ENCODE measurements at regions not wholly inside any gene's neighbourhood (a gene's known extent, or its start where the extent isn't known, plus 50 kb on each side); places are given as distances from the start of the nearest gene placed in this dataset.

DNA sequence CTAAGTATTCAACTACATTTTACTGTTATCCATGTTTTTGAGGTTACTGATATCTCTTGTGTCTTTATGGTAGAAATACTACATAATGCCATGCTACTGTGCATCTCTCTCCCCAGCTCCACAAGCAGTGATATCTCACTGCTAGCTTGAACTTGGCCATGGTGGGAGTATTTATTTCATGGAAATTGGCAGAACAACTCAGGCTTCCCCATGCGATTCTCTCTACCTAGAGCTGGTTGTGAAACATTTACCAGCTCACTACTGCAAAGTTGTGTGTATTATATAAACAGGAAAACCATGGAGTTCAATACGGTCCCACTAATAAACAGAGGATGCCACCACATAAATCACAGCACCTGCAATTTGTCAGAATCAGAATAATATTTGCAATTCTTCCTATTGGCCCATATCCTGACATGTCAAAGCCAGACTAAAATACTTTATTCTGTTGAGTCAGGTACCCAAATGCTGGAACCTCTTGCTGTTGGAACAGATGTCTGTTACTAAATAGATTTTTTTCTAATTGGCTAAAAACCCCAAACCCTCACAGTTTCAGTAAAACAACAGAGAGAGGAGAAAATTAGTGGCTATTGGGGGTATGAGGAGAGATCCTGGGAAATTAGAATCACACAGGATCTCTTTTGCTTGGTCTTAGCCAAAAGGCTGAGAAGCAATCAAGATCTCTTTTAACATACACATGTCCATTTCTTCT, 91.4 kb upstream of the SLC10A2 start:
- Histone ChIP-seq H3K4me1 (ENCODE audit: insufficient read depth) (no peaks in the 10 kb centered on the region), H3K9me3 (ENCODE audit: low read depth) (no peaks in the 10 kb centered on the region), H3K27me3 (no peaks in the 10 kb centered on the region), H4K20me1 (ENCODE audit: insufficient read depth, poor library complexity, severe bottlenecking) (no peaks in the 10 kb centered on the region), H3K9me2 (replicated peaks; ENCODE audit: insufficient read depth) (no peaks in the 10 kb centered on the region), H3K36me3 (replicated peaks; ENCODE audit: insufficient read depth, low read depth) (no peaks in the 10 kb centered on the region), H3K4me2 (no peak overlapping the region), H3K27ac (no peak overlapping the region), H3K79me2 (no peaks in the 10 kb centered on the region), H3K4me3 (no peak overlapping the region), H2AFZ (no peak overlapping the region)
- DNase-seq (ENCODE audit: low spot score) = no peak
- TF ChIP-seq EZH2phosphoT487 (IDR thresholded peaks at IDR 0.05; ENCODE audit: low read depth, severe bottlenecking, unreplicated experiment) (no peak), EZH2 (IDR thresholded peaks at IDR 0.05; ENCODE audit: borderline replicate concordance) (no peak)
- WGBS (ENCODE audit: low lambda C conversion rate, missing lambda C conversion rate) = 59% methylated on average over 2 of the region's 2 CpGs

DNA sequence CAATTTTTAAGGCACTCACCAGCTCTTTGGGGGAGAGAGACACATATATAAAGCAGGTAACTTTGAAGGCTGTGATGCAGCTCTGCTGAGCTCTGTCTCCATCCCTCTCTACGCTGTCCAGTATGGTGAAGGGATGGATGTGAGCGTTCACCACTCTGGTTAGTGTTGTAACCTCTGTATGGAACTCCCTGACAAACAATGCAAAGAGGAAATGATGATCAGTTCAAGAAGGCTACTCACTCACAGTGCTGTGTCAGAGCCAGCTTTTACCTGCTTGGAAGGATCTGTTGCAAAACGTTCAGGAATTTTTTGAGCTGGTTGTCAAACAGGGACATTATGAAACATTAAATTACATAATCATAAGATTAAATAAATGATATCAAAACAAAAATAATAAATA, 90.8 kb upstream of the SLC10A2 start:
- H3K4me2 ChIP-seq = no peak overlapping the region
- WGBS (ENCODE audit: low lambda C conversion rate, missing lambda C conversion rate) = 69% methylated on average over 3 of the region's 3 CpGs
- no peak overlapping the region for H3K27ac ChIP-seq
- H3K4me1 ChIP-seq (ENCODE audit: insufficient read depth) = no peaks in the 10 kb centered on the region
- H3K36me3 ChIP-seq (replicated peaks; ENCODE audit: insufficient read depth, low read depth) = no peaks in the 10 kb centered on the region
- H2AFZ ChIP-seq = no peak overlapping the region
- H3K4me3 ChIP-seq = no peak overlapping the region
- no peaks in the 10 kb centered on the region for H4K20me1 ChIP-seq (ENCODE audit: insufficient read depth, poor library complexity, severe bottlenecking)
- no peaks in the 10 kb centered on the region for H3K9me3 ChIP-seq (ENCODE audit: low read depth)
- no peaks in the 10 kb centered on the region for H3K9me2 ChIP-seq (replicated peaks; ENCODE audit: insufficient read depth)
- no peaks in the 10 kb centered on the region for H3K27me3 ChIP-seq
- no peak for DNase-seq (ENCODE audit: low spot score)
- no peaks in the 10 kb centered on the region for H3K79me2 ChIP-seq
- TF ChIP-seq, protein P1, sequence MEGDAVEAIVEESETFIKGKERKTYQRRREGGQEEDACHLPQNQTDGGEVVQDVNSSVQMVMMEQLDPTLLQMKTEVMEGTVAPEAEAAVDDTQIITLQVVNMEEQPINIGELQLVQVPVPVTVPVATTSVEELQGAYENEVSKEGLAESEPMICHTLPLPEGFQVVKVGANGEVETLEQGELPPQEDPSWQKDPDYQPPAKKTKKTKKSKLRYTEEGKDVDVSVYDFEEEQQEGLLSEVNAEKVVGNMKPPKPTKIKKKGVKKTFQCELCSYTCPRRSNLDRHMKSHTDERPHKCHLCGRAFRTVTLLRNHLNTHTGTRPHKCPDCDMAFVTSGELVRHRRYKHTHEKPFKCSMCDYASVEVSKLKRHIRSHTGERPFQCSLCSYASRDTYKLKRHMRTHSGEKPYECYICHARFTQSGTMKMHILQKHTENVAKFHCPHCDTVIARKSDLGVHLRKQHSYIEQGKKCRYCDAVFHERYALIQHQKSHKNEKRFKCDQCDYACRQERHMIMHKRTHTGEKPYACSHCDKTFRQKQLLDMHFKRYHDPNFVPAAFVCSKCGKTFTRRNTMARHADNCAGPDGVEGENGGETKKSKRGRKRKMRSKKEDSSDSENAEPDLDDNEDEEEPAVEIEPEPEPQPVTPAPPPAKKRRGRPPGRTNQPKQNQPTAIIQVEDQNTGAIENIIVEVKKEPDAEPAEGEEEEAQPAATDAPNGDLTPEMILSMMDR (IDR thresholded peaks at IDR 0.05; ENCODE audit: poor library complexity) = no peak
- TF ChIP-seq EZH2phosphoT487 (IDR thresholded peaks at IDR 0.05; ENCODE audit: low read depth, severe bottlenecking, unreplicated experiment) (no peak), EZH2 (IDR thresholded peaks at IDR 0.05; ENCODE audit: borderline replicate concordance) (no peak)

DNA sequence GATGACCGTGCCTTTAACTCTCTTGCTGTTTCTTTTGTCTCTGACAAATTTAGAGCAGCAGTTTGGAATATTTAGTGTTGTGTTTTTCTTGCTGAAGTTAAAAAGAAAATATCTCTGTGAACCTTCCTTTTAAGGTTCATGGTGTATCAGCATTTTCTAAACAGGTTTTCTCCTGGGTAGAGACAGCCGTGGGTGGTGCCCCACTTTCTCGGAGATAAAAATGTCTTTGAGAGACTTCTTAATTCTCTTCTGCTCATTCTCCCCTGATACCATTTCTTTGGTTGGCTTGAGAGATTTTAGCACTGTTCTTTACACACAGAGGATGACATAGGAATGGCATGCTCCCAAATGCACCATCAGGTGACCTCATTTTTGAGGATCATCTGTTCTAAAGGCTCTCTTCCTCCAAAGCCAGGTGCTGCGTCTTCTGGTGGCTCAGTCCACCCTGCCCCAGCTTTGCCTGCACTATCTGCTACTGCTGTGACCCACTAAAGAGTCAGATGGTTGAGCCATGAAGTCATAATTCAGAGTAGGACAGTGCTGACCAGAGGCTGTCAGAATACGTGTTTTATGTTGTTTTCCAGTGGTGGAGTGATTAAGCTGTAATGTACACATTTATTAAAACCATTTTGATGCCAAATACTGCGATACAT, 90.3 kb upstream of the SLC10A2 start:
- WGBS (ENCODE audit: low lambda C conversion rate, missing lambda C conversion rate) = 79% methylated on average over 6 of the region's 6 CpGs
- no peak overlapping the region for H3K4me2 ChIP-seq
- TF ChIP-seq EZH2 (IDR thresholded peaks at IDR 0.05; ENCODE audit: borderline replicate concordance) = no peak
- no peak for TF ChIP-seq EZH2phosphoT487 (IDR thresholded peaks at IDR 0.05; ENCODE audit: low read depth, severe bottlenecking, unreplicated experiment)
- TF ChIP-seq, protein P1 (IDR thresholded peaks at IDR 0.05; ENCODE audit: poor library complexity) = no peak

DNA sequence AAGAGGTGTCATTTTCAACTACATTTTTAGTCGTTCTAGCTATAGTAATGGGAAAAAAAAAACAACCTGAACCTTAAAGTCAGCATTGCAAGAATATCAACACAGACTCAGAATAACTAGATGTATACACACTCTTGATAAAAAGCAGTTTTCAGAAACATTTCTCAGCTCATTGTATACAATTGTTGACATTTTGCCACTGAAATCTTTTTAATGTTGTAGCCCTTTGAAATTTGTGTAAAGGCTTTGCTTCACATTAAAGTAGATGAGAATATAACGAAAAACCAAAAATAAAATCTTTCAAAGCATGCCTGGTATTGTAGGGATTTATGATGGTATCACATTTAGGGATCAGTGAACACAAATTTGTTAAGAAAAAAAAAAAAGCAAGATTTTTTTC, 87.2 kb upstream of the SLC10A2 start:
- H3K4me2 ChIP-seq = no peak overlapping the region
- H3K79me2 ChIP-seq = no peaks in the 10 kb centered on the region
- H4K20me1 ChIP-seq (ENCODE audit: insufficient read depth, poor library complexity, severe bottlenecking) = no peaks in the 10 kb centered on the region
- no peak overlapping the region for H3K4me3 ChIP-seq
- no peak overlapping the region for H3K27ac ChIP-seq
- TF ChIP-seq, protein P1 (IDR thresholded peaks at IDR 0.05; ENCODE audit: poor library complexity) = no peak
- no peak for TF ChIP-seq EZH2 (IDR thresholded peaks at IDR 0.05; ENCODE audit: borderline replicate concordance)
- TF ChIP-seq EZH2phosphoT487 (IDR thresholded peaks at IDR 0.05; ENCODE audit: low read depth, severe bottlenecking, unreplicated experiment) = no peak
- H3K9me2 ChIP-seq (replicated peaks; ENCODE audit: insufficient read depth) = no peaks in the 10 kb centered on the region
- no peak for DNase-seq (ENCODE audit: low spot score)
- H2AFZ ChIP-seq = no peak overlapping the region
- H3K36me3 ChIP-seq (replicated peaks; ENCODE audit: insufficient read depth, low read depth) = no peaks in the 10 kb centered on the region
- no peaks in the 10 kb centered on the region for H3K4me1 ChIP-seq (ENCODE audit: insufficient read depth)
- H3K27me3 ChIP-seq = no peaks in the 10 kb centered on the region
- WGBS (ENCODE audit: low lambda C conversion rate, missing lambda C conversion rate) = 83% methylated on average over 2 of the region's 2 CpGs
- H3K9me3 ChIP-seq (ENCODE audit: low read depth) = no peaks in the 10 kb centered on the region

More for the DNA sequence above, 90.3 kb upstream of the SLC10A2 start:
- Histone ChIP-seq H3K9me3 (ENCODE audit: low read depth) (no peaks in the 10 kb centered on the region), H3K9me2 (replicated peaks; ENCODE audit: insufficient read depth) (no peaks in the 10 kb centered on the region), H2AFZ (no peak overlapping the region), H3K4me3 (no peak overlapping the region), H4K20me1 (ENCODE audit: insufficient read depth, poor library complexity, severe bottlenecking) (no peaks in the 10 kb centered on the region), H3K79me2 (no peaks in the 10 kb centered on the region), H3K27me3 (no peaks in the 10 kb centered on the region), H3K4me1 (ENCODE audit: insufficient read depth) (no peaks in the 10 kb centered on the region), H3K36me3 (replicated peaks; ENCODE audit: insufficient read depth, low read depth) (no peaks in the 10 kb centered on the region), H3K27ac (no peak overlapping the region)
- no peak for DNase-seq (ENCODE audit: low spot score)

Data from hepatocyte (in vitro differentiated cells).